Type B pancreatic cell (in vitro differentiated cells): ENCODE measurements at regions not wholly inside any gene's neighbourhood (a gene's known extent, or its start where the extent isn't known, plus 50 kb on each side); places are given as distances from the start of the nearest gene placed in this dataset.

Experiments used
- DNase-seq: peaks from one replicate; pipeline ENCODE4 v3.0.0; 2021; ENCODE audit warnings: mixed read lengths; ENCODE audit not compliant: unreplicated experiment; ENCODE audit errors: extremely low spot score
- H3K27ac Mint-ChIP-seq: 2 replicates; pipeline ENCODE4 v1.8.0; 2021; ENCODE audit warnings: mild to moderate bottlenecking, mixed read lengths
- H3K27me3 Mint-ChIP-seq: 2 replicates; pipeline ENCODE4 v1.8.0; 2021; ENCODE audit warnings: mixed read lengths
- H3K36me3 Mint-ChIP-seq: 2 replicates; pipeline ENCODE4 v1.8.0; 2021; ENCODE audit warnings: mixed read lengths
- H3K4me1 Mint-ChIP-seq: one replicate; pipeline ENCODE4 v1.8.0; 2021; ENCODE audit warnings: mixed read lengths; ENCODE audit not compliant: unreplicated experiment
- H3K4me3 Mint-ChIP-seq: 2 replicates; pipeline ENCODE4 v1.8.0; 2021; ENCODE audit warnings: mild to moderate bottlenecking, mixed read lengths
- H3K9me3 Mint-ChIP-seq: 2 replicates; pipeline ENCODE4 v1.8.0; 2021; ENCODE audit warnings: mixed read lengths
- CTCF ChIP-seq: fragments of 200-600 bp; sonication (generic); conservative IDR thresholded peaks from 2 replicates; pipeline ENCODE4 v1.5.0; 2021; ENCODE audit warnings: antibody characterized with exemption, mild to moderate bottlenecking

DNA sequence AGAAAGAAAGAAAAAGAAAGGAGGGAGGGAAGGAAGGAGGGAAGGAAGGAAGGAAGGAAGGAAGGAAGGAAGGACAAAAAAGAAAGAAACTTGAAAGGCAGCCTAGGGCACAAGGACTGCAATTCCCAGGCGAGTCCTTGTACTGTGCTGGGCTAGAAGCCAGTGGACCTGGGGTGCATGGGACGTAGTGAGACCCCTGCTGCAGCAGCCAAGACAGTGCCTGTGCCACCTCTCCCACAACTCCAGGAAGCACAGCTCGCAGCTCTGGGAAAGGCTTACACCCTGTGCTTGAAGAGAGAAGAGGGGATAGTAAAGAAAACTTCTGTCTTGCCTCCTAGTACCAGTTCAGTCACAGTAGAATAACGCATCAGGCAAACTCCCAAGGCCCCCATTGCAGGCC lies 227.9 kb upstream of the CDH7 start:
- Mint-ChIP-seq H3K36me3 (no peaks in the 10 kb centered on the region), H3K4me1 (no peaks in the 10 kb centered on the region), H3K27me3 (no peaks in the 10 kb centered on the region), H3K9me3 (no peaks in the 10 kb centered on the region), H3K4me3 (no peak overlapping the region), H3K27ac (no peak overlapping the region)
- DNase-seq, result no peak
- TF ChIP-seq CTCF, result no peak

DNA sequence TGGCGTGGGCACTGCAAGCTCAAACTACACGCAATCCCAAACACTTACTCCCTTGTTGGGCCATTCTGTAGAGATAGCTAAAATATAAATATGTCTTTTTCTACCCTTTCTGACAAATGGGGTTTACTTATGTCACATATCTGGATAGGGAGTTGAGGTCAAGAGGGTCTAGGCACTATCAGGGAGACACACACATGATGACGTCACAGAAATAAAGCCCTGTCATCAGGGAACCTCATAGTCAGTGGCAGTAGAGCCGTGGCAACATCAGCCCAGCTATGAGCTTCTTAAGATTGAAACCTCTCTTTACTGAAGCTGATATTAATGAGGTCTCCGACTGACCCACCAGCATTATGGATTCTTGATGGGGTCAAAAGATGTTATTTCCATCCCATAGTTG lies 234.6 kb upstream of the CDH7 start:
- Mint-ChIP-seq H3K27ac (no peak overlapping the region), H3K9me3 (no peaks in the 10 kb centered on the region), H3K27me3 (no peaks in the 10 kb centered on the region), H3K4me3 (no peak overlapping the region), H3K4me1 (no peaks in the 10 kb centered on the region), H3K36me3 (no peaks in the 10 kb centered on the region)
- DNase-seq, result no peak
- TF ChIP-seq CTCF, result no peak

DNA sequence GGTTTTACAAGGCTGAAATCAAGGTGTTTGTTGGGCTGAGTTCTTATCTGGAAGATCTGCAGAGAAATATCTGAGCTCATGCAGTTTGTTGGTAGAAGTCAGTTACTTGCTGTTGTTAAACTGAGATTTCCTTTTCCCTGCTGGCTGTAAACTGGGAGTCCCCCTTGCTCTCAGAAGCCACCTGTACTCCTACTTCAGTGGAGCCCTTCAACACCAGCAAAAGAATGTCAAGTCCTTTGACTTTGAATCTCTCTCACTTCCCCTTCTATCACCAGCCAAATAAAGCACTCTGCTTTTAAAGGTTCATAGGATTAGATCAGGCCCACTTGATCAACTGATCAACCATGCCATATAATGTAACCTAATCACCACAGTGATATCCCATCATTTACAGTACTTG lies 252.2 kb upstream of the CDH7 start:
- Mint-ChIP-seq H3K36me3 (no peaks in the 10 kb centered on the region), H3K4me3 (no peak overlapping the region), H3K27ac (no peak overlapping the region), H3K4me1 (no peaks in the 10 kb centered on the region), H3K27me3 (no peaks in the 10 kb centered on the region), H3K9me3 (no peaks in the 10 kb centered on the region)
- DNase-seq, result no peak
- no peak for TF ChIP-seq CTCF

DNA sequence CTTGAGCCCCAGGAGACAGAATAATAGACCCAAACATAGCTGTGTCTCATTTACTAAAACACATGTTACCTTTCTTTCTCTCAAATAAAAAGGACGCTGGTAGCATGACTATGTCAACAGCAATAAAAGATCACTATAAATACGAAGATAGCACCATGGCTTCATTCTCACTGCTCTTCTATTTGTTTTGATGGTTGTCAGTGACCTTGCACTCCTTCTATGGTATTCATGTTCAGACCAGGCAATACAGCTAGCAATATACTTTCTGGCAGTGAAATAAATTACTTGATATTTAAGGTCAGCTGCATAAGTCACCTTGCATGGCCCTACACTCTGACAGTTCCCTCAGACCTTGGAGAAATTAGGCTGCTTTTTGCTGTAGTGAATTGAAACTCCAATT lies 263.2 kb upstream of the CDH7 start:
- H3K4me1 Mint-ChIP-seq, result no peaks in the 10 kb centered on the region
- H3K4me3 Mint-ChIP-seq, result no peak overlapping the region
- H3K9me3 Mint-ChIP-seq, result no peaks in the 10 kb centered on the region
- DNase-seq, result no peak
- no peak for TF ChIP-seq CTCF
- H3K36me3 Mint-ChIP-seq, result no peaks in the 10 kb centered on the region
- H3K27ac Mint-ChIP-seq, result no peak overlapping the region
- no peaks in the 10 kb centered on the region for H3K27me3 Mint-ChIP-seq

GRCh38 chr18:65477455-65477854 lies 273.4 kb upstream of the CDH7 start:
- DNase-seq, result no peak
- H3K27me3 Mint-ChIP-seq, result no peaks in the 10 kb centered on the region
- H3K4me1 Mint-ChIP-seq, result no peaks in the 10 kb centered on the region
- H3K9me3 Mint-ChIP-seq, result no peaks in the 10 kb centered on the region
- H3K27ac Mint-ChIP-seq, result no peak overlapping the region
- H3K4me3 Mint-ChIP-seq, result no peak overlapping the region
- no peaks in the 10 kb centered on the region for H3K36me3 Mint-ChIP-seq
- no peak for TF ChIP-seq CTCF

GRCh38 chr18:65468881-65469280 lies 281.9 kb upstream of the CDH7 start:
- H3K9me3 Mint-ChIP-seq, result no peaks in the 10 kb centered on the region

More at GRCh38 chr18:65468881-65469280, 281.9 kb upstream of the CDH7 start:
- Mint-ChIP-seq H3K36me3 (no peaks in the 10 kb centered on the region), H3K27ac (no peak overlapping the region), H3K4me3 (no peak overlapping the region), H3K4me1 (no peaks in the 10 kb centered on the region), H3K27me3 (no peaks in the 10 kb centered on the region)
- DNase-seq, result no peak
- TF ChIP-seq CTCF, result no peak
